ENCODE measurements at regions not wholly inside any gene's neighbourhood (a gene's known extent, or its start where the extent isn't known, plus 50 kb on each side); places are given as distances from the start of the nearest gene placed in this dataset.

GRCh38 chr9:79104216-79104615 is 467.5 kb upstream of the TLE4 start:
- Mint-ChIP-seq H3K4me1 (ENCODE audit: low read depth, unreplicated experiment) (no peaks in the 10 kb centered on the region), H3K27ac (ENCODE audit: unreplicated experiment) (no peak overlapping the region), H3K9me3 (ENCODE audit: low read depth, unreplicated experiment) (no peaks in the 10 kb centered on the region), H3K36me3 (ENCODE audit: insufficient read depth, unreplicated experiment) (no peaks in the 10 kb centered on the region), H3K4me3 (ENCODE audit: low read depth, unreplicated experiment) (no peak overlapping the region), H3K27me3 (ENCODE audit: unreplicated experiment) (no peaks in the 10 kb centered on the region)
- DNase-seq = no peak
- no TSS peak for BruUV-seq (replicated peaks)
- CTCF ChIA-PET = interaction anchor here (0.7 kb wide), 1 partner anchor 11 kb away, joined by 4 read pairs; no protein-coding TSS in a partner anchor
- intact Hi-C loops (cut with micrococcal nuclease; ENCODE audit: unreplicated experiment) = no loop called here
- TF ChIP-seq CTCF (IDR thresholded peaks at IDR 0.05; ENCODE audit: unreplicated experiment) = no peak

GRCh38 chr9:79104951-79105350 is 466.8 kb upstream of the TLE4 start:
- Mint-ChIP-seq H3K9me3 (ENCODE audit: low read depth, unreplicated experiment) (peaks cover 4% of the 10 kb centered on the region), H3K27me3 (ENCODE audit: unreplicated experiment) (no peaks in the 10 kb centered on the region), H3K4me3 (ENCODE audit: low read depth, unreplicated experiment) (no peak overlapping the region), H3K36me3 (ENCODE audit: insufficient read depth, unreplicated experiment) (no peaks in the 10 kb centered on the region), H3K4me1 (ENCODE audit: low read depth, unreplicated experiment) (no peaks in the 10 kb centered on the region), H3K27ac (ENCODE audit: unreplicated experiment) (no peak overlapping the region)
- CTCF ChIA-PET = no interaction called here
- no peak for TF ChIP-seq CTCF (IDR thresholded peaks at IDR 0.05; ENCODE audit: unreplicated experiment)
- intact Hi-C loops (cut with micrococcal nuclease; ENCODE audit: unreplicated experiment) = no loop called here
- no peak for DNase-seq
- BruUV-seq (replicated peaks) = no TSS peak

- BruUV-seq (replicated peaks) = no TSS peak
- Mint-ChIP-seq H3K36me3 (ENCODE audit: insufficient read depth, unreplicated experiment) (no peaks in the 10 kb centered on the region), H3K4me3 (ENCODE audit: low read depth, unreplicated experiment) (no peak overlapping the region), H3K27me3 (ENCODE audit: unreplicated experiment) (no peaks in the 10 kb centered on the region), H3K4me1 (ENCODE audit: low read depth, unreplicated experiment) (no peaks in the 10 kb centered on the region), H3K9me3 (ENCODE audit: low read depth, unreplicated experiment) (peaks cover 5% of the 10 kb centered on the region), H3K27ac (ENCODE audit: unreplicated experiment) (no peak overlapping the region)
- intact Hi-C loops (cut with micrococcal nuclease; ENCODE audit: unreplicated experiment) = no loop called here
- TF ChIP-seq CTCF (IDR thresholded peaks at IDR 0.05; ENCODE audit: unreplicated experiment) = no peak
- CTCF ChIA-PET = no interaction called here
- no peak for DNase-seq
Observed at GRCh38 chr9:79107911-79108676, 463.7 kb upstream of the TLE4 start.

- no peaks in the 10 kb centered on the region for H3K36me3 Mint-ChIP-seq (ENCODE audit: insufficient read depth, unreplicated experiment)
- H3K4me3 Mint-ChIP-seq (ENCODE audit: low read depth, unreplicated experiment) = no peak overlapping the region
- no peak for TF ChIP-seq CTCF (IDR thresholded peaks at IDR 0.05; ENCODE audit: unreplicated experiment)
- H3K9me3 Mint-ChIP-seq (ENCODE audit: low read depth, unreplicated experiment) = peaks cover 11% of the 10 kb centered on the region
- H3K27ac Mint-ChIP-seq (ENCODE audit: unreplicated experiment) = no peak overlapping the region
- no peak for DNase-seq
- intact Hi-C loops (cut with micrococcal nuclease; ENCODE audit: unreplicated experiment) = no loop called here
- no peaks in the 10 kb centered on the region for H3K27me3 Mint-ChIP-seq (ENCODE audit: unreplicated experiment)
- BruUV-seq (replicated peaks) = no TSS peak
- no peaks in the 10 kb centered on the region for H3K4me1 Mint-ChIP-seq (ENCODE audit: low read depth, unreplicated experiment)
- CTCF ChIA-PET = no interaction called here
Observed at GRCh38 chr9:79111653-79112052, 460.1 kb upstream of the TLE4 start.
